ENCODE measurements at regions not wholly inside any gene's neighbourhood (a gene's known extent, or its start where the extent isn't known, plus 50 kb on each side); places are given as distances from the start of the nearest gene placed in this dataset.

- no peak overlapping the region for H3K4me3 Mint-ChIP-seq
- no peak overlapping the region for H3K9ac ChIP-seq (ENCODE audit: low read length)
- POLR2A ChIA-PET: no interaction called here
- no peaks in the 10 kb centered on the region for H3K27me3 ChIP-seq (replicated peaks in 1 of 4; ENCODE audit: control extremely low read depth in 1 of 4, control insufficient read depth in 3 of 4, insufficient read depth in 4 of 4, low read length in 3 of 4)
- H3K4me1 Mint-ChIP-seq: no peaks in the 10 kb centered on the region
- H2AFZ ChIP-seq (ENCODE audit: insufficient read depth, low read depth, low read length, poor library complexity, severe bottlenecking): no peak overlapping the region
- no peak overlapping the region for H3K27ac Mint-ChIP-seq
- no CpG with 5 or more reads among the region's 3 CpGs for WGBS (ENCODE audit: insufficient coverage)
- no peaks in the 10 kb centered on the region for H3K4me1 ChIP-seq (ENCODE audit: control insufficient read depth in 2 of 2, insufficient read depth in 2 of 2, low read length in 2 of 2)
- peaks cover 8% of the 10 kb centered on the region for H3K27me3 Mint-ChIP-seq
- no peaks in the 10 kb centered on the region for H3K9me3 Mint-ChIP-seq (ENCODE audit: insufficient read depth)
- no peaks in the 10 kb centered on the region for H3K36me3 ChIP-seq (replicated peaks in 1 of 2; ENCODE audit: control extremely low read depth in 1 of 2, control insufficient read depth in 1 of 2, extremely low read depth in 1 of 2, insufficient read depth in 2 of 2, low read length in 1 of 2)
- no peak overlapping the region for H3K4me2 ChIP-seq (replicated peaks; ENCODE audit: low read depth, low read length, poor library complexity, severe bottlenecking)
- no peaks in the 10 kb centered on the region for H3K79me2 ChIP-seq (ENCODE audit: control insufficient read depth, insufficient read depth, low read length)
- ATAC-seq (ENCODE audit: low read depth): no peak
- no peak for DNase-seq
- no peak overlapping the region for H3K27ac ChIP-seq (ENCODE audit: low read length in 2 of 2)
- TF ChIP-seq CTCF (IDR thresholded peaks at IDR 0.05): no peak
- TF ChIP-seq EZH2 (IDR thresholded peaks at IDR 0.05; ENCODE audit: borderline replicate concordance, insufficient read depth, low read depth, low read length, poor library complexity, severe bottlenecking): no peak
- intact Hi-C loops (cut with micrococcal nuclease): no loop called here
- H3K4me3 ChIP-seq (ENCODE audit: control extremely low read depth in 1 of 5, extremely low read depth in 1 of 5, insufficient read depth in 1 of 5, low read depth in 2 of 5, low read length in 4 of 5): no peak overlapping the region
- CTCF ChIA-PET: no interaction called here
- no peaks in the 10 kb centered on the region for H4K20me1 ChIP-seq (ENCODE audit: control insufficient read depth, insufficient read depth, low read length, poor library complexity, severe bottlenecking)
- H3K9me3 ChIP-seq (ENCODE audit: control extremely low read depth in 1 of 3, control insufficient read depth in 2 of 3, insufficient read depth in 1 of 3, low read length in 2 of 3): peaks cover 0 to 11% (median 0%) of the 10 kb centered on the region in 3 donors
Observed at GRCh38 chr5:16994565-16994964, 58.5 kb upstream of the MYO10 start.

- no CpG with 5 or more reads among the region's 4 CpGs for WGBS (ENCODE audit: insufficient coverage)
- no peaks in the 10 kb centered on the region for H3K27me3 ChIP-seq (replicated peaks in 1 of 4; ENCODE audit: control extremely low read depth in 1 of 4, control insufficient read depth in 3 of 4, insufficient read depth in 4 of 4, low read length in 3 of 4)
- H3K27ac Mint-ChIP-seq: no peak overlapping the region
- intact Hi-C loops (cut with micrococcal nuclease): no loop called here
- H2AFZ ChIP-seq (ENCODE audit: insufficient read depth, low read depth, low read length, poor library complexity, severe bottlenecking): no peak overlapping the region
- DNase-seq: no peak
- ChIA-PET CTCF (no interaction called here), POLR2A (no interaction called here)
- H3K4me1 ChIP-seq (ENCODE audit: control insufficient read depth in 2 of 2, insufficient read depth in 2 of 2, low read length in 2 of 2): no peaks in the 10 kb centered on the region
- H3K4me3 Mint-ChIP-seq: no peak overlapping the region
- no peak overlapping the region for H3K4me3 ChIP-seq (ENCODE audit: control extremely low read depth in 1 of 5, extremely low read depth in 1 of 5, insufficient read depth in 1 of 5, low read depth in 2 of 5, low read length in 4 of 5)
- H3K4me1 Mint-ChIP-seq: no peaks in the 10 kb centered on the region
- H3K9ac ChIP-seq (ENCODE audit: low read length): no peak overlapping the region
- ATAC-seq (ENCODE audit: low read depth): no peak
- no peak overlapping the region for H3K4me2 ChIP-seq (replicated peaks; ENCODE audit: low read depth, low read length, poor library complexity, severe bottlenecking)
- H4K20me1 ChIP-seq (ENCODE audit: control insufficient read depth, insufficient read depth, low read length, poor library complexity, severe bottlenecking): no peaks in the 10 kb centered on the region
- no peaks in the 10 kb centered on the region for H3K79me2 ChIP-seq (ENCODE audit: control insufficient read depth, insufficient read depth, low read length)
- peaks cover 8% of the 10 kb centered on the region for H3K27me3 Mint-ChIP-seq
- peaks cover 0 to 11% (median 0%) of the 10 kb centered on the region in 3 donors for H3K9me3 ChIP-seq (ENCODE audit: control extremely low read depth in 1 of 3, control insufficient read depth in 2 of 3, insufficient read depth in 1 of 3, low read length in 2 of 3)
- H3K9me3 Mint-ChIP-seq (ENCODE audit: insufficient read depth): no peaks in the 10 kb centered on the region
- TF ChIP-seq CTCF (IDR thresholded peaks at IDR 0.05) (no peak), EZH2 (IDR thresholded peaks at IDR 0.05; ENCODE audit: borderline replicate concordance, insufficient read depth, low read depth, low read length, poor library complexity, severe bottlenecking) (no peak)
- no peaks in the 10 kb centered on the region for H3K36me3 ChIP-seq (replicated peaks in 1 of 2; ENCODE audit: control extremely low read depth in 1 of 2, control insufficient read depth in 1 of 2, extremely low read depth in 1 of 2, insufficient read depth in 2 of 2, low read length in 1 of 2)
- no peak overlapping the region for H3K27ac ChIP-seq (ENCODE audit: low read length in 2 of 2)
Observed at GRCh38 chr5:16995372-16995771, 59.3 kb upstream of the MYO10 start.
